GM12801 (cell line): ENCODE measurements at regions not wholly inside any gene's neighbourhood (a gene's known extent, or its start where the extent isn't known, plus 50 kb on each side); places are given as distances from the start of the nearest gene placed in this dataset.

Experiments used
- CTCF ChIP-seq: IDR thresholded peaks from one replicate; pipeline ENCODE4 v1.5.1; 2011; ENCODE audit warnings: control low read depth; ENCODE audit not compliant: insufficient read length; ENCODE audit errors: extremely low read depth

GRCh38 chr18:9029131-9029530 lies 73.4 kb upstream of the NDUFV2 start:
- TF ChIP-seq CTCF, result no peak

GRCh38 chr18:9032519-9032918 lies 70.0 kb upstream of the NDUFV2 start:
- TF ChIP-seq CTCF, result no peak

GRCh38 chr18:9038277-9038871 lies 64.1 kb upstream of the NDUFV2 start:
- no peak for TF ChIP-seq CTCF

- TF ChIP-seq CTCF, result no peak
Measured at GRCh38 chr18:9039441-9040071, 62.9 kb upstream of the NDUFV2 start.

GRCh38 chr18:9042766-9043481 lies 59.6 kb upstream of the NDUFV2 start:
- no peak for TF ChIP-seq CTCF

GRCh38 chr18:9043581-9043980 lies 58.9 kb upstream of the NDUFV2 start:
- TF ChIP-seq CTCF, result no peak

GRCh38 chr18:9047715-9048114 lies 54.8 kb upstream of the NDUFV2 start:
- no peak for TF ChIP-seq CTCF
